GM18873 (cell line): ENCODE measurements at regions not wholly inside any gene's neighbourhood (a gene's known extent, or its start where the extent isn't known, plus 50 kb on each side); places are given as distances from the start of the nearest gene placed in this dataset.

ENCODE experiments used
- ATAC-seq: cut with Tn5 transposase; IDR thresholded peaks from one replicate; pipeline ENCODE4 v1.9.1; 2021; ENCODE audit warnings: mild to moderate bottlenecking, moderate library complexity, moderate number of reproducible peaks; ENCODE audit not compliant: unreplicated experiment, low FRiP score

GRCh38 chr15:69893863-69894262, 203.9 kb downstream of the TLE3 start:
- no peak for ATAC-seq

- no peak for ATAC-seq
Measured at GRCh38 chr15:69895202-69895601, 202.5 kb downstream of the TLE3 start.

- no peak for ATAC-seq
Measured at GRCh38 chr15:69896606-69897005, 201.1 kb downstream of the TLE3 start.

GRCh38 chr15:69897061-69897460, 200.7 kb downstream of the TLE3 start:
- ATAC-seq = no peak

- ATAC-seq = no peak
Measured at GRCh38 chr15:69897471-69898237, 200.1 kb downstream of the TLE3 start.

- no peak for ATAC-seq
Measured at GRCh38 chr15:69898243-69898642, 199.5 kb downstream of the TLE3 start.

- ATAC-seq = no peak
Measured at GRCh38 chr15:69902414-69903062, 195.2 kb downstream of the TLE3 start.

- no peak for ATAC-seq
Measured at GRCh38 chr15:69903470-69904469, 193.9 kb downstream of the TLE3 start.

- ATAC-seq = no peak
Measured at GRCh38 chr15:69906256-69907185, 191.2 kb downstream of the TLE3 start.

GRCh38 chr15:69908060-69908459, 189.7 kb downstream of the TLE3 start:
- ATAC-seq = no peak

GRCh38 chr15:69908590-69909420, 188.9 kb downstream of the TLE3 start:
- ATAC-seq = no peak

- no peak for ATAC-seq
Measured at GRCh38 chr15:69909719-69910444, 187.8 kb downstream of the TLE3 start.

- no peak for ATAC-seq
Measured at GRCh38 chr15:69910514-69910913, 187.2 kb downstream of the TLE3 start.

- ATAC-seq = no peak
Measured at GRCh38 chr15:69912116-69912515, 185.6 kb downstream of the TLE3 start.

GRCh38 chr15:69914040-69914439, 183.7 kb downstream of the TLE3 start:
- no peak for ATAC-seq

- ATAC-seq = no peak
Measured at GRCh38 chr15:69914960-69915359, 182.8 kb downstream of the TLE3 start.

- no peak for ATAC-seq
Measured at GRCh38 chr15:69916169-69916785, 181.4 kb downstream of the TLE3 start.

- no peak for ATAC-seq
Measured at GRCh38 chr15:69917056-69917455, 180.7 kb downstream of the TLE3 start.
